ENCODE measurements at regions not wholly inside any gene's neighbourhood (a gene's known extent, or its start where the extent isn't known, plus 50 kb on each side); places are given as distances from the start of the nearest gene placed in this dataset.

DNA sequence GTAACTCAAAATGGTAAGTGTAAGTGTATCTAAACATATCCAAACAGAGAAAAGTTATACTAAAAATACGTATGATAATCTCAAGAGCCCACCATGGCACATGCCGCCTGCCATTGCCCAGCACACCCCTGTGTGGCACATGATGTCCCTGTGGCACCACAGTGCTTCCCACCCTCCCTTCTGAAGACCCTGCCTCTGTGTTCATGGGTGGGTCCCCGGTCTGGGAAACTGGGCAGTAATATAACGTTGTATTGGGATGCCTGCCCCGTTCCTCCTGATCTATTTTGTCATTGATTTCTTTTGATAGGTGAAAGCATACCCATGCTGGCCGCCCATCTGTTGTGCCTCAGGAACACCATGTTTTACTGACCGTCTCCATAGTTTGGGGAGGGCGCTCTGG is 296.8 kb upstream of the SHH start:
- no peaks in the 10 kb centered on the region for H3K9me3 ChIP-seq (ENCODE audit: low read depth, low read length)
- no peak overlapping the region for H3K4me2 ChIP-seq (ENCODE audit: insufficient read depth, low read length)
- no peak overlapping the region for H3K27ac ChIP-seq (ENCODE audit: low read depth, low read length)
- no peaks in the 10 kb centered on the region for H3K36me3 ChIP-seq (ENCODE audit: insufficient read depth, low read length)
- TF ChIP-seq, protein P1, sequence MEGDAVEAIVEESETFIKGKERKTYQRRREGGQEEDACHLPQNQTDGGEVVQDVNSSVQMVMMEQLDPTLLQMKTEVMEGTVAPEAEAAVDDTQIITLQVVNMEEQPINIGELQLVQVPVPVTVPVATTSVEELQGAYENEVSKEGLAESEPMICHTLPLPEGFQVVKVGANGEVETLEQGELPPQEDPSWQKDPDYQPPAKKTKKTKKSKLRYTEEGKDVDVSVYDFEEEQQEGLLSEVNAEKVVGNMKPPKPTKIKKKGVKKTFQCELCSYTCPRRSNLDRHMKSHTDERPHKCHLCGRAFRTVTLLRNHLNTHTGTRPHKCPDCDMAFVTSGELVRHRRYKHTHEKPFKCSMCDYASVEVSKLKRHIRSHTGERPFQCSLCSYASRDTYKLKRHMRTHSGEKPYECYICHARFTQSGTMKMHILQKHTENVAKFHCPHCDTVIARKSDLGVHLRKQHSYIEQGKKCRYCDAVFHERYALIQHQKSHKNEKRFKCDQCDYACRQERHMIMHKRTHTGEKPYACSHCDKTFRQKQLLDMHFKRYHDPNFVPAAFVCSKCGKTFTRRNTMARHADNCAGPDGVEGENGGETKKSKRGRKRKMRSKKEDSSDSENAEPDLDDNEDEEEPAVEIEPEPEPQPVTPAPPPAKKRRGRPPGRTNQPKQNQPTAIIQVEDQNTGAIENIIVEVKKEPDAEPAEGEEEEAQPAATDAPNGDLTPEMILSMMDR (IDR thresholded peaks at IDR 0.05; ENCODE audit: extremely low read depth, low read depth, low read length), result no peak
- H2AFZ ChIP-seq (ENCODE audit: low read length), result no peak overlapping the region
- H3K4me1 ChIP-seq (ENCODE audit: insufficient read depth, low read length), result no peaks in the 10 kb centered on the region
- DNase-seq (ENCODE audit: insufficient read length, low spot score, missing footprints), result no peak
- no peaks in the 10 kb centered on the region for H4K20me1 ChIP-seq (ENCODE audit: insufficient read depth, low read length)
- H3K27me3 ChIP-seq (ENCODE audit: insufficient read depth, low read length), result no peaks in the 10 kb centered on the region
- no peak overlapping the region for H3K4me3 ChIP-seq (ENCODE audit: insufficient read depth, low read length)
- H3K79me2 ChIP-seq (ENCODE audit: insufficient read depth, low read length), result no peaks in the 10 kb centered on the region

- Histone ChIP-seq H4K20me1 (ENCODE audit: insufficient read depth, low read length) (no peaks in the 10 kb centered on the region), H3K36me3 (ENCODE audit: insufficient read depth, low read length) (no peaks in the 10 kb centered on the region), H3K9me3 (ENCODE audit: low read depth, low read length) (no peaks in the 10 kb centered on the region), H3K27me3 (ENCODE audit: insufficient read depth, low read length) (no peaks in the 10 kb centered on the region), H3K4me3 (ENCODE audit: insufficient read depth, low read length) (no peak overlapping the region), H3K4me2 (ENCODE audit: insufficient read depth, low read length) (no peak overlapping the region), H3K27ac (ENCODE audit: low read depth, low read length) (no peak overlapping the region), H3K79me2 (ENCODE audit: insufficient read depth, low read length) (no peaks in the 10 kb centered on the region), H2AFZ (ENCODE audit: low read length) (no peak overlapping the region), H3K4me1 (ENCODE audit: insufficient read depth, low read length) (no peaks in the 10 kb centered on the region)
- no peak for DNase-seq (ENCODE audit: insufficient read length, low spot score, missing footprints)
- TF ChIP-seq, protein P1 (IDR thresholded peaks at IDR 0.05; ENCODE audit: extremely low read depth, low read depth, low read length), result no peak
Observed at GRCh38 chr7:156107957-156108356, 295.7 kb upstream of the SHH start.

- DNase-seq (ENCODE audit: insufficient read length, low spot score, missing footprints), result no peak
- H3K4me3 ChIP-seq (ENCODE audit: insufficient read depth, low read length), result no peak overlapping the region
- H3K79me2 ChIP-seq (ENCODE audit: insufficient read depth, low read length), result no peaks in the 10 kb centered on the region
- no peak overlapping the region for H3K4me2 ChIP-seq (ENCODE audit: insufficient read depth, low read length)
- no peak overlapping the region for H3K27ac ChIP-seq (ENCODE audit: low read depth, low read length)
- TF ChIP-seq, protein P1 (IDR thresholded peaks at IDR 0.05; ENCODE audit: extremely low read depth, low read depth, low read length), result no peak
- no peak overlapping the region for H2AFZ ChIP-seq (ENCODE audit: low read length)
- no peaks in the 10 kb centered on the region for H3K27me3 ChIP-seq (ENCODE audit: insufficient read depth, low read length)
- peaks cover 5% of the 10 kb centered on the region for H3K9me3 ChIP-seq (ENCODE audit: low read depth, low read length)
- no peaks in the 10 kb centered on the region for H4K20me1 ChIP-seq (ENCODE audit: insufficient read depth, low read length)
- H3K36me3 ChIP-seq (ENCODE audit: insufficient read depth, low read length), result no peaks in the 10 kb centered on the region
- no peaks in the 10 kb centered on the region for H3K4me1 ChIP-seq (ENCODE audit: insufficient read depth, low read length)
Observed at GRCh38 chr7:156106107-156106426, 293.8 kb upstream of the SHH start.

GRCh38 chr7:156105337-156106106 is 293.3 kb upstream of the SHH start:
- H3K9me3 ChIP-seq (ENCODE audit: low read depth, low read length), result peaks cover 5% of the 10 kb centered on the region

More at GRCh38 chr7:156105337-156106106, 293.3 kb upstream of the SHH start:
- H3K4me3 ChIP-seq (ENCODE audit: insufficient read depth, low read length), result no peak overlapping the region
- H3K4me1 ChIP-seq (ENCODE audit: insufficient read depth, low read length), result no peaks in the 10 kb centered on the region
- no peak for DNase-seq (ENCODE audit: insufficient read length, low spot score, missing footprints)
- no peaks in the 10 kb centered on the region for H3K79me2 ChIP-seq (ENCODE audit: insufficient read depth, low read length)
- no peak overlapping the region for H2AFZ ChIP-seq (ENCODE audit: low read length)
- TF ChIP-seq, protein P1 (IDR thresholded peaks at IDR 0.05; ENCODE audit: extremely low read depth, low read depth, low read length), result no peak
- H3K4me2 ChIP-seq (ENCODE audit: insufficient read depth, low read length), result no peak overlapping the region
- H4K20me1 ChIP-seq (ENCODE audit: insufficient read depth, low read length), result no peaks in the 10 kb centered on the region
- no peaks in the 10 kb centered on the region for H3K36me3 ChIP-seq (ENCODE audit: insufficient read depth, low read length)
- H3K27me3 ChIP-seq (ENCODE audit: insufficient read depth, low read length), result no peaks in the 10 kb centered on the region
- no peak overlapping the region for H3K27ac ChIP-seq (ENCODE audit: low read depth, low read length)

Measured in osteoblast (primary cell).